K562 (cell line): ENCODE measurements at regions not wholly inside any gene's neighbourhood (a gene's known extent, or its start where the extent isn't known, plus 50 kb on each side); places are given as distances from the start of the nearest gene placed in this dataset.

Experiments
- ATAC-seq: fragments of 200-7000 bp; cut with Tn5 transposase; 3 replicates; pipeline ENCODE4 v1.9.1; 2020; ENCODE audit warnings: moderate library complexity
- BruUV-seq: library from RNA; stranded (reverse); fragments of 400-500 nt; replicated peaks from 2 replicates; lab custom pipeline; 2021; lab: Mats Ljungman, UMichigan
- CTCF ChIA-PET: fragments of 300-600 bp; formaldehyde crosslinking; extraction: SDS; loops from one replicate; lab custom pipeline; 2021; ENCODE audit warnings: low intra/inter-chr PET ratio; lab: Yijun Ruan, JAX
- POLR2A ChIA-PET: fragments of 300-600, 350-650 bp; sonication (Branson Sonifier 250); formaldehyde crosslinking; extraction: SDS; loops from one replicate; lab custom pipeline; 2021; ENCODE audit warnings: antibody characterized with exemption, inconsistent platforms; lab: Yijun Ruan, JAX
- DNase-seq, 4 experiments: peaks; one replicate each; pipeline versions ENCODE4 v3.0.0 to v3.0.0-alpha.2; 2011 to 2018; ENCODE audit warnings: low spot score in 3 of 4, mixed read lengths in 3 of 4; ENCODE audit errors: extremely low read depth in 1 of 4
- FAIRE-seq: peaks from 2 replicates; lab custom pipeline; 2011; peaks lifted over from hg19 to GRCh38; lab: Jason Lieb, UNC
- H2AFZ ChIP-seq: 2 replicates; pipeline ENCODE4 v1.6.0; 2011; ENCODE audit warnings: low read depth, low read length, control low read depth, inconsistent platforms
- H3K27ac ChIP-seq: fragments of 200-600 bp; 3 replicates; pipeline ENCODE4 v1.8.0; 2011; ENCODE audit warnings: low read depth, mild to moderate bottlenecking, control low read depth, inconsistent platforms, low read length, moderate library complexity, mixed read lengths; ENCODE audit errors: extremely low read depth
- H3K27me3 ChIP-seq, 2 experiments: fragments of 300-600 bp in 1 of 2; 2 replicates in 1 of 2; 3 replicates in 1 of 2; pipeline versions ENCODE4 v1.6.0 to v1.8.0; 2011; ENCODE audit warnings: inconsistent platforms in 2 of 2, low read length in 2 of 2, mild to moderate bottlenecking in 1 of 2, mixed read lengths in 1 of 2, moderate library complexity in 1 of 2; ENCODE audit not compliant: control insufficient read depth in 2 of 2, insufficient read depth in 2 of 2
- H3K36me3 ChIP-seq: fragments of 300-600 bp; 3 replicates; pipeline ENCODE4 v1.8.0; 2011; ENCODE audit warnings: mild to moderate bottlenecking, low read length, inconsistent platforms; ENCODE audit not compliant: control insufficient read depth, insufficient read depth
- H3K4me1 ChIP-seq, 2 experiments: fragments of 200-600 bp in 1 of 2; replicated peaks in 1 of 2; 2 replicates in 1 of 2; 3 replicates in 1 of 2; pipeline versions ENCODE4 v1.5.1 to v1.8.0; 2011; ENCODE audit warnings: inconsistent platforms in 2 of 2, low read length in 2 of 2, mild to moderate bottlenecking in 1 of 2, mixed read lengths in 1 of 2, moderate library complexity in 1 of 2; ENCODE audit not compliant: control insufficient read depth in 2 of 2, insufficient read depth in 2 of 2
- H3K4me2 ChIP-seq: 2 replicates; pipeline ENCODE4 v1.6.1; 2011; ENCODE audit warnings: low read length, control low read depth, inconsistent platforms, mixed read lengths; ENCODE audit not compliant: insufficient read depth
- H3K4me3 ChIP-seq: fragments of 200-600 bp; sonication (generic), shearing (Covaris generic); 2 replicates; pipeline ENCODE4 v1.5.1; 2016; ENCODE audit warnings: control low read depth, inconsistent platforms
- H3K79me2 ChIP-seq: fragments of 200-600 bp; 3 replicates; pipeline ENCODE4 v1.8.0; 2011; ENCODE audit warnings: low read length, inconsistent platforms; ENCODE audit not compliant: control insufficient read depth, insufficient read depth
- H3K9ac ChIP-seq, 2 experiments: 2 replicates each; pipeline versions ENCODE4 v1.6.0 to v1.6.1; 2011; ENCODE audit warnings: low read depth in 2 of 2, low read length in 2 of 2, control low read depth in 1 of 2, inconsistent platforms in 1 of 2, mild to moderate bottlenecking in 1 of 2, mixed read lengths in 1 of 2; ENCODE audit not compliant: insufficient read depth in 1 of 2
- H3K9me1 ChIP-seq: one replicate; pipeline ENCODE4 v1.6.0; 2011; ENCODE audit warnings: inconsistent platforms, mild to moderate bottlenecking, low read length, moderate library complexity; ENCODE audit not compliant: control insufficient read depth, insufficient read depth
- H3K9me3 ChIP-seq: replicated peaks from 2 replicates; pipeline ENCODE4 v1.5.1; 2011; ENCODE audit warnings: low read depth, low read length, inconsistent platforms; ENCODE audit not compliant: control insufficient read depth, insufficient read depth
- H4K20me1 ChIP-seq: replicated peaks from 2 replicates; pipeline ENCODE4 v1.6.1; 2011; ENCODE audit warnings: low read length, inconsistent platforms, mixed read lengths; ENCODE audit not compliant: control insufficient read depth, insufficient read depth
- ARID2 ChIP-seq: fragments of 450-650 bp; IDR thresholded peaks from 2 replicates; pipeline ENCODE4 v1.6.1; 2017; ENCODE audit warnings: antibody characterized with exemption, mild to moderate bottlenecking
- BRCA1 ChIP-seq, 2 experiments: fragments of 450-650 bp in 1 of 2; sonication (generic) in 1 of 2; formaldehyde crosslinking in 1 of 2; IDR thresholded peaks; 2 replicates each; pipeline versions ENCODE4 v1.5.0 to v1.6.1; 2017 to 2020; ENCODE audit warnings: mild to moderate bottlenecking in 1 of 2, missing genetic modification reagents in 1 of 2
- CBFB ChIP-seq: sonication (generic); formaldehyde crosslinking; IDR thresholded peaks from 2 replicates; pipeline ENCODE4 v1.4.0; 2020; ENCODE audit warnings: mild to moderate bottlenecking, missing genetic modification reagents
- CEBPB ChIP-seq: fragments of 450-650 bp; IDR thresholded peaks from 2 replicates; pipeline ENCODE4 v1.6.1; 2016; ENCODE audit warnings: missing genetic modification characterization, missing compliant biosample characterization
- EP400 ChIP-seq: fragments of 450-650 bp; IDR thresholded peaks from 2 replicates; pipeline ENCODE4 v1.6.1; 2017; ENCODE audit warnings: antibody characterized with exemption, mild to moderate bottlenecking, moderate library complexity
- HMG20B ChIP-seq: fragments of 250-450 bp; sonication (Bioruptor Pico); IDR thresholded peaks from 2 replicates; pipeline ENCODE4 v1.5.0; 2021; ENCODE audit warnings: mild to moderate bottlenecking
- JUN ChIP-seq, 2 experiments: sonication (generic) in 1 of 2; formaldehyde crosslinking in 1 of 2; IDR thresholded peaks; 2 replicates each; pipeline versions ENCODE4 v1.6.1 to v1.8.0; 2012 to 2022; ENCODE audit warnings: borderline replicate concordance in 2 of 2, mild to moderate bottlenecking in 2 of 2, improper control_type of control experiment in 1 of 2, low read depth in 1 of 2, low read length in 1 of 2, missing genetic modification reagents in 1 of 2
- PCBP1 ChIP-seq: fragments of 200-400 bp; formaldehyde crosslinking; IDR thresholded peaks from 2 replicates; pipeline ENCODE4 v1.6.1; 2018; ENCODE audit warnings: mild to moderate bottlenecking, low read depth, low read length; ENCODE audit not compliant: poor library complexity, severe bottlenecking
- PRMT5 ChIP-seq: sonication (generic); formaldehyde crosslinking; IDR thresholded peaks from 2 replicates; pipeline ENCODE4 v1.5.0; 2020; ENCODE audit warnings: missing genetic modification reagents
- PURB ChIP-seq: sonication (generic); formaldehyde crosslinking; IDR thresholded peaks from 2 replicates; pipeline ENCODE4 v1.9.0; 2021; ENCODE audit warnings: low read depth, mild to moderate bottlenecking, missing genetic modification reagents
- SIX5 ChIP-seq, 2 experiments: IDR thresholded peaks; 2 replicates each; pipeline ENCODE4 v1.6.1; 2011; ENCODE audit warnings: low read length in 2 of 2, borderline replicate concordance in 1 of 2, low read depth in 1 of 2, mild to moderate bottlenecking in 1 of 2, moderate library complexity in 1 of 2; ENCODE audit not compliant: insufficient read depth in 1 of 2
- SOX6 ChIP-seq: fragments of 450-650 bp; IDR thresholded peaks from 2 replicates; pipeline ENCODE4 v1.6.1; 2014; ENCODE audit warnings: mild to moderate bottlenecking
- STAT6 ChIP-seq: sonication (generic); formaldehyde crosslinking; IDR thresholded peaks from 2 replicates; pipeline ENCODE4 v1.8.1; 2023; ENCODE audit warnings: mild to moderate bottlenecking, missing genetic modification reagents
- ZBTB12 ChIP-seq: fragments of 250-450 bp; sonication (Bioruptor Pico); IDR thresholded peaks from 2 replicates; pipeline ENCODE4 v1.4.0; 2020
- ZNF24 ChIP-seq: fragments of 450-650 bp; IDR thresholded peaks from 2 replicates; pipeline ENCODE4 v1.6.1; 2016
- ZNF445 ChIP-seq: fragments of 250-450 bp; sonication (Bioruptor Pico); IDR thresholded peaks from 2 replicates; pipeline ENCODE4 v1.4.0; 2020; ENCODE audit warnings: low read depth, mild to moderate bottlenecking, moderate library complexity
- ZNF57 ChIP-seq: fragments of 450-650 bp; formaldehyde crosslinking; IDR thresholded peaks from 2 replicates; pipeline ENCODE4 v1.4.0; 2020; ENCODE audit warnings: mild to moderate bottlenecking, moderate library complexity
- ZNF586 ChIP-seq: fragments of 450-650 bp; formaldehyde crosslinking; conservative IDR thresholded peaks from 2 replicates; pipeline ENCODE4 v1.4.0; 2020; ENCODE audit warnings: mild to moderate bottlenecking, moderate library complexity
- ZNF830 ChIP-seq: fragments of 250-450 bp; sonication (Bioruptor Pico); IDR thresholded peaks from 2 replicates; pipeline ENCODE4 v1.5.0; 2021; ENCODE audit warnings: mild to moderate bottlenecking
- WGBS: fragments of 100-300 bp; shearing (Covaris generic); methylation state at CpG from one replicate; pipeline ENCODE4 v1.1.6; 2016; ENCODE audit warnings: low coverage, mixed read lengths; ENCODE audit not compliant: insufficient coverage; ENCODE audit errors: missing lambda C conversion rate; 5-methylcytosine and 5-hydroxymethylcytosine counted together
- in situ Hi-C: fragments of 300-500 bp; cut with MboI; formaldehyde crosslinking; loops from 4 replicates; pipeline ENCODE4 v1.15.0; 2018; ENCODE audit warnings: inconsistent platforms, mixed read lengths
- intact Hi-C: fragments of 100-400 bp; cut with micrococcal nuclease; formaldehyde crosslinking; loops from 2 replicates; pipeline ENCODE4 v1.14.2; 2022

GRCh38 chr22:25392584-25392983 is 171.9 kb upstream of the GRK3 start:
- DNase-seq (no peak), FAIRE-seq (no peak), ATAC-seq (no peak)
- POLR2A ChIA-PET, result no interaction called here
- Histone ChIP-seq H3K9ac (no peak overlapping the region; a peak in 1 of 4 replicates), H4K20me1 (peaks cover 40% of the 10 kb centered on the region), H3K36me3 (no peaks in the 10 kb centered on the region), H3K4me2 (no peak overlapping the region), H2AFZ (no peak overlapping the region), H3K27me3 (no peaks in the 10 kb centered on the region), H3K27ac (no peak overlapping the region), H3K4me1 (peaks cover 0 to 16% of the 10 kb centered on the region in 2 experiments; a peak in 2 of 5 replicates), H3K9me1 (no peaks in the 10 kb centered on the region), H3K4me3 (no peak overlapping the region), H3K9me3 (no peaks in the 10 kb centered on the region), H3K79me2 (peaks cover 35% of the 10 kb centered on the region)
- intact Hi-C loops (no loop called here), in situ Hi-C loops (no loop called here)
- no TSS peak for BruUV-seq
- CTCF ChIA-PET, result no interaction called here
- TF ChIP-seq CEBPB (tag), result no peak
- no peak for TF ChIP-seq PCBP1
- TF ChIP-seq PURB (CRISPR knock-in tag), result no peak
- TF ChIP-seq PRMT5 (CRISPR knock-in tag), result no peak
- TF ChIP-seq ZNF830 (CRISPR knock-in tag), result no peak
- TF ChIP-seq STAT6 (CRISPR knock-in tag), result no peak
- TF ChIP-seq CBFB (CRISPR knock-in tag), result no peak
- no peak for TF ChIP-seq SIX5 (IDR thresholded peaks at IDR 0.05; ENCODE audit: borderline replicate concordance in 1 of 2, insufficient read depth in 1 of 2, low read depth in 1 of 2, low read length in 2 of 2)
- TF ChIP-seq JUN (IDR thresholded peaks at IDR 0.05; ENCODE audit: borderline replicate concordance, low read depth, low read length), result no peak
- TF ChIP-seq JUN (CRISPR knock-in tag; IDR thresholded peaks at IDR 0.05; ENCODE audit: borderline replicate concordance), result no peak
- TF ChIP-seq ZNF24, result no peak
- no peak for TF ChIP-seq ARID2
- no peak for TF ChIP-seq ZNF586 (CRISPR knock-in tag)
- TF ChIP-seq ZNF445 (CRISPR knock-in tag), result no peak
- no peak for TF ChIP-seq BRCA1 (IDR thresholded peaks at IDR 0.05)
- no peak for TF ChIP-seq BRCA1 (CRISPR knock-in tag; IDR thresholded peaks at IDR 0.05)
- TF ChIP-seq EP400, result no peak
- TF ChIP-seq ZBTB12, result no peak
- no peak for TF ChIP-seq SOX6
- no peak for TF ChIP-seq HMG20B
- no peak for TF ChIP-seq ZNF57 (CRISPR knock-in tag)
- 92% methylated on average over 7 of the region's 8 CpGs for WGBS
